ENCODE measurements at regions not wholly inside any gene's neighbourhood (a gene's known extent, or its start where the extent isn't known, plus 50 kb on each side); places are given as distances from the start of the nearest gene placed in this dataset.

- Mint-ChIP-seq H3K9me3 (no peaks in the 10 kb centered on the region), H3K27ac (no peak overlapping the region), H3K4me3 (no peak overlapping the region), H3K36me3 (ENCODE audit: low read depth) (no peaks in the 10 kb centered on the region), H3K27me3 (no peaks in the 10 kb centered on the region), H3K4me1 (no peaks in the 10 kb centered on the region)
- ChIA-PET CTCF (no interaction called here), POLR2A (no interaction called here)
- no peak for DNase-seq
These were observed 145.3 kb upstream of the ZNF462 start for GRCh38 chr9:106717686-106718085.

- Mint-ChIP-seq H3K27me3 (no peaks in the 10 kb centered on the region), H3K9me3 (no peaks in the 10 kb centered on the region), H3K36me3 (ENCODE audit: low read depth) (no peaks in the 10 kb centered on the region), H3K4me3 (no peak overlapping the region), H3K4me1 (no peaks in the 10 kb centered on the region), H3K27ac (no peak overlapping the region)
- CTCF ChIA-PET: no interaction called here
- POLR2A ChIA-PET: no interaction called here
- no peak for DNase-seq
These were observed 144.0 kb upstream of the ZNF462 start for GRCh38 chr9:106718936-106719335.

- Mint-ChIP-seq H3K4me1 (no peaks in the 10 kb centered on the region), H3K4me3 (no peak overlapping the region), H3K36me3 (ENCODE audit: low read depth) (no peaks in the 10 kb centered on the region), H3K27ac (no peak overlapping the region), H3K27me3 (no peaks in the 10 kb centered on the region), H3K9me3 (no peaks in the 10 kb centered on the region)
- ChIA-PET POLR2A (no interaction called here), CTCF (no interaction called here)
- no peak for DNase-seq
These were observed 140.8 kb upstream of the ZNF462 start for GRCh38 chr9:106722051-106722753.

- H3K27me3 Mint-ChIP-seq: no peaks in the 10 kb centered on the region
- ChIA-PET CTCF (no interaction called here), POLR2A (no interaction called here)
- H3K4me1 Mint-ChIP-seq: no peaks in the 10 kb centered on the region
- H3K27ac Mint-ChIP-seq: no peak overlapping the region
- no peaks in the 10 kb centered on the region for H3K9me3 Mint-ChIP-seq
- DNase-seq: no peak
- H3K36me3 Mint-ChIP-seq (ENCODE audit: low read depth): no peaks in the 10 kb centered on the region
- H3K4me3 Mint-ChIP-seq: no peak overlapping the region
These were observed 139.0 kb upstream of the ZNF462 start for GRCh38 chr9:106723926-106724325.

- Mint-ChIP-seq H3K9me3 (no peaks in the 10 kb centered on the region), H3K27me3 (no peaks in the 10 kb centered on the region), H3K4me3 (no peak overlapping the region), H3K4me1 (no peaks in the 10 kb centered on the region), H3K27ac (no peak overlapping the region), H3K36me3 (ENCODE audit: low read depth) (no peaks in the 10 kb centered on the region)
- ChIA-PET CTCF (no interaction called here), POLR2A (no interaction called here)
- DNase-seq: no peak
These were observed 138.4 kb upstream of the ZNF462 start for GRCh38 chr9:106724566-106724965.

GRCh38 chr9:106726070-106726815, 136.7 kb upstream of the ZNF462 start:
- POLR2A ChIA-PET: no interaction called here
- no peak overlapping the region for H3K27ac Mint-ChIP-seq

GRCh38 chr9:106727969-106728368, 135.0 kb upstream of the ZNF462 start:
- no peaks in the 10 kb centered on the region for H3K36me3 Mint-ChIP-seq (ENCODE audit: low read depth)
- DNase-seq: no peak
- H3K4me3 Mint-ChIP-seq: no peak overlapping the region
- CTCF ChIA-PET: no interaction called here
- no peaks in the 10 kb centered on the region for H3K27me3 Mint-ChIP-seq
- H3K4me1 Mint-ChIP-seq: no peaks in the 10 kb centered on the region
- POLR2A ChIA-PET: no interaction called here
- no peaks in the 10 kb centered on the region for H3K9me3 Mint-ChIP-seq
- no peak overlapping the region for H3K27ac Mint-ChIP-seq

More at GRCh38 chr9:106726070-106726815, 136.7 kb upstream of the ZNF462 start:
- Mint-ChIP-seq H3K4me3 (no peak overlapping the region), H3K4me1 (no peaks in the 10 kb centered on the region), H3K36me3 (ENCODE audit: low read depth) (no peaks in the 10 kb centered on the region), H3K9me3 (no peaks in the 10 kb centered on the region), H3K27me3 (no peaks in the 10 kb centered on the region)
- CTCF ChIA-PET: interaction anchor here (1.0 kb wide), 1 partner anchor 14 kb away, joined by 3 read pairs; no protein-coding TSS in a partner anchor
- no peak for DNase-seq

- H3K36me3 Mint-ChIP-seq (ENCODE audit: low read depth): no peaks in the 10 kb centered on the region
- CTCF ChIA-PET: no interaction called here
- H3K4me3 Mint-ChIP-seq: no peak overlapping the region
- no peaks in the 10 kb centered on the region for H3K4me1 Mint-ChIP-seq
- H3K27me3 Mint-ChIP-seq: no peaks in the 10 kb centered on the region
- H3K9me3 Mint-ChIP-seq: no peaks in the 10 kb centered on the region
- no peak overlapping the region for H3K27ac Mint-ChIP-seq
- DNase-seq: no peak
- POLR2A ChIA-PET: no interaction called here
These were observed 134.1 kb upstream of the ZNF462 start for GRCh38 chr9:106728860-106729259.

- Mint-ChIP-seq H3K4me3 (no peak overlapping the region), H3K27ac (no peak overlapping the region), H3K9me3 (peaks cover 3% of the 10 kb centered on the region), H3K4me1 (no peaks in the 10 kb centered on the region), H3K27me3 (no peaks in the 10 kb centered on the region), H3K36me3 (ENCODE audit: low read depth) (no peaks in the 10 kb centered on the region)
- CTCF ChIA-PET: no interaction called here
- DNase-seq: no peak
- POLR2A ChIA-PET: no interaction called here
These were observed 131.1 kb upstream of the ZNF462 start for GRCh38 chr9:106731910-106732309.

- Mint-ChIP-seq H3K27me3 (no peaks in the 10 kb centered on the region), H3K27ac (no peak overlapping the region), H3K36me3 (ENCODE audit: low read depth) (no peaks in the 10 kb centered on the region), H3K4me3 (no peak overlapping the region), H3K9me3 (peaks cover 3% of the 10 kb centered on the region), H3K4me1 (no peaks in the 10 kb centered on the region)
- ChIA-PET CTCF (interaction anchor here (0.7 kb wide), 1 partner anchor 53 kb away, joined by 3 read pairs; no protein-coding TSS in a partner anchor), POLR2A (no interaction called here)
- DNase-seq: no peak
These were observed 129.1 kb upstream of the ZNF462 start for GRCh38 chr9:106733828-106734380.

GRCh38 chr9:106737516-106737915, 125.5 kb upstream of the ZNF462 start:
- no peaks in the 10 kb centered on the region for H3K36me3 Mint-ChIP-seq (ENCODE audit: low read depth)
- H3K27me3 Mint-ChIP-seq: no peaks in the 10 kb centered on the region
- H3K4me1 Mint-ChIP-seq: no peaks in the 10 kb centered on the region
- H3K4me3 Mint-ChIP-seq: no peak overlapping the region
- no peak for DNase-seq
- peaks cover 3% of the 10 kb centered on the region for H3K9me3 Mint-ChIP-seq
- ChIA-PET CTCF (no interaction called here), POLR2A (no interaction called here)
- H3K27ac Mint-ChIP-seq: no peak overlapping the region

- no peak overlapping the region for H3K27ac Mint-ChIP-seq
- DNase-seq: no peak
- ChIA-PET POLR2A (no interaction called here), CTCF (no interaction called here)
- no peak overlapping the region for H3K4me3 Mint-ChIP-seq
- H3K27me3 Mint-ChIP-seq: no peaks in the 10 kb centered on the region
- peaks cover 3% of the 10 kb centered on the region for H3K9me3 Mint-ChIP-seq
- H3K36me3 Mint-ChIP-seq (ENCODE audit: low read depth): no peaks in the 10 kb centered on the region
- H3K4me1 Mint-ChIP-seq: no peaks in the 10 kb centered on the region
These were observed 124.9 kb upstream of the ZNF462 start for GRCh38 chr9:106738109-106738508.

GRCh38 chr9:106745457-106745856, 117.5 kb upstream of the ZNF462 start:
- no peaks in the 10 kb centered on the region for H3K9me3 Mint-ChIP-seq
- no peak overlapping the region for H3K27ac Mint-ChIP-seq
- no peak overlapping the region for H3K4me3 Mint-ChIP-seq
- H3K4me1 Mint-ChIP-seq: no peaks in the 10 kb centered on the region
- H3K36me3 Mint-ChIP-seq (ENCODE audit: low read depth): no peaks in the 10 kb centered on the region
- ChIA-PET CTCF (no interaction called here), POLR2A (no interaction called here)
- no peaks in the 10 kb centered on the region for H3K27me3 Mint-ChIP-seq
- no peak for DNase-seq

- Mint-ChIP-seq H3K4me1 (no peaks in the 10 kb centered on the region), H3K27me3 (no peaks in the 10 kb centered on the region), H3K27ac (no peak overlapping the region), H3K36me3 (ENCODE audit: low read depth) (no peaks in the 10 kb centered on the region), H3K4me3 (no peak overlapping the region), H3K9me3 (no peaks in the 10 kb centered on the region)
- ChIA-PET CTCF (no interaction called here), POLR2A (no interaction called here)
- DNase-seq: no peak
These were observed 117.1 kb upstream of the ZNF462 start for GRCh38 chr9:106745876-106746275.

Data from activated CD4-positive, alpha-beta T cell treated with anti-CD3 and anti-CD28 coated beads, Interleukin-2, amount 10 ng/mL, durations not matched to agents 7 days and 5 days (primary cell).